Right lung (tissue), 2 donors: ENCODE measurements at regions not wholly inside any gene's neighbourhood (a gene's known extent, or its start where the extent isn't known, plus 50 kb on each side); places are given as distances from the start of the nearest gene placed in this dataset.

Experiments
- DNase-seq, 2 donors: peaks; one replicate each; pipeline ENCODE4 v3.0.0-alpha.2; 2013

DNA sequence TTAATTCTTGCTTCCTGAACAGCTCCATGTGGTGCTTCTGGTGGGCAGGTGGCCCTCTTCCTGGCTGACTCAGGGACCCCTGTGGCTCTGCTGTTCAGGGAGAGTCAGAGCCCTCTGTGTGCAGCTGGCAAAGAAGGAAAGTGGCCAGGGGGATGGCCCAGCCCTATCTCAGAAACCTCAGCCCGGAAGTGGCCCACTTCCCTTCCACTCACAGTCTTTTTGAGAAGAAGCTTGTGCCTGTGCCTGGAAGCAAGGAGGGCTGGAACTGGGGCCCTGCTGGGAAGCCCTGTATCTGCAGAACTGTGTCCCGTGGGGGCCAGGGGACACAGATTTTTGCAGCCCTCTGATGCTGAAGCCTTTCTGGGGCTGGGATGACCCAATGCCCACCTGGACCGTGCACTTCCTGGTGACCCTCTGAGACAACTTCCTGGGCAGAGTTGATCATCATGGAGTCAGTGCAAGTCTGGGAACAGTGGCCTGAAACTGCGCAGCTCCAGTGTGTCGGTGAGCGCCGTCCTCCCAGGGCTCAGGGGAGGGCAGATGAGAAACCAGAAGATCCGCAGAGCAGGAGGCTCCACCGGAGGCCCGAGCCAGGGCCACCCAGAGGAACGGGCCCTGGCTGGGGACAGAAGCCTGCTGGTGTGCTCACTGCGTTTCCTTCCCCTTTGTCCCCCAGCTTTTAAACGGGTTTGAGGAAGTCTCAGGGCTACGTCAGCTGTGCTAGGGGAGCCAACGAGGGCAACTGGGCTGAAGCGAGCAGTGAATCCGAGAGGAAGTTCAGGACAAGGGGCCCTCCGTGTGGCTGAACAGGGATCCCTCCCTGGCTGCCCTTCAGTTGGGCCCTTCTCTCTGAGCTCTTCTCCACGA is 217.4 kb upstream of the RTL1 start:
- no peak for DNase-seq

DNA sequence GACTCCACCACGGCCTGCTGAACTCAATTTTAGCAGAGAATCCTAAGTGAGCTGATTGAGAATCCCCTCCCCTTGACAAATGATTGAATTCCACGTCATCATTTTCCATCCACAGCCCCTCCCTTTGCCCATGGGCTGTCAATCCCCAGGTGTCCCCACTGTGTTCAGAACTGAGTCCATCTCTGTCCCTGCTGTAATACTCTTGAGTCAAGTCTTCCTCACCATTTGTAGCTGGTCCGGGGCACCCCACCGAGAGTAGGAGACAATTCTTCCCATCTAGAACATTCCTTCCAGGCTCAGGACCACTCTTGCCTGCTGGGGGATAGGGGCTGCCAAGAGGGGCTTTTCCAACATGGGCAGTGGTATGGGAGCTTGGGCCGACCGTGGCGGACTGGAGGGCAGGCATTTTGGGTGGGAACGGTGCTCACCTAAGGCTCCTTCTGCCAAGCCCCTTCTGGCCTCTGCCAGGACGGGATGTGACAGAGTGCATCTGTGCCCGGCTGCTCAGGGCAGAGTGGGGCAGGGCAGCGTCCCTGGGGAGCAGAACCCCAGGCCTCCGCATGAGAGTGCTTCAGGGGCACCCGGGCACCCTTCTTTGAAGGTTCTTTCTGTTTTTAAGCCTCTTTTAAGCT is 218.1 kb upstream of the RTL1 start:
- no peak for DNase-seq

DNA sequence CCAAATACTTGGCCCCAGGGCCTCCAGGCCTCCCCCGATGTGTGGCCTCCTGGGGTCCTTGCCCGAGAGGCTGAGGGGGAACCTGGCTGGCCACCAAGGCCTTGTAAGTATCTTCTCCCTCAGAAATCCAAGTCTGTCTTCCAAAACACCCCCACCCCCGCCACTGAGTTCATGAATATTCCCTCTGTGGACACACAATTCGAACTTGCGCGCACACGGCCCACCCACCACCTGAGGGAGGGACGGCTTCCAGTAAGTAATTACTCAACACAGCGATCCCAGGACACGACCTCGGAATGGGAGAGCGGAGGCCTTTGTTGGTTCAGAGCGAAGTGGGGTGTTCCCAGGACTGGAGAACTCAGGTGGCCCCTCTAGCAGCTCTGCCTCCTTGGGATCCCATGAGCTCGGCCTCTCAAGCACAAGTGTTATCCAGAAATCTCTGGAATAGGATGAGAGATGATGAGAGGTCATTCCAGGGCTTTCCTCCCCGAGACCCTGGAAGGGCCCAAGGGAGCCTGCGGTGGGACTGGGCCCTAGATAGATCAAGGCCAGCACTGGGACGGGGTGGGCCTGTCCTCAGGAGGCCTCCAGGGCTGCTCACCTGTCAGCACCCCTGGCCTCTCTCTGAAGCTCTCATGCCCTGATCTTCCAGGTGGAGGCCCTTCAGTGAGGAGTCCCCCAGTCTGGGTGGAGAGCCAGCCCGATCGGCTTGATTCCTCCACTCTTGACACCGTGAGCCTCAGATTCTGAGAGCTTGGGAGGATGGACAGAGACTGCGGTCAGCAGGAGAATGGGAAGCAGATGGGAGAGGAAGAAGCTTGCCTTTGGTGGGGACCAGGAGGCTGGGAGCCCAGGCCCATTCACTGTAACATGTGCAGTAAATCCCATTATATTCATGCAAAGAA is 219.0 kb upstream of the RTL1 start:
- no peak for DNase-seq

DNA sequence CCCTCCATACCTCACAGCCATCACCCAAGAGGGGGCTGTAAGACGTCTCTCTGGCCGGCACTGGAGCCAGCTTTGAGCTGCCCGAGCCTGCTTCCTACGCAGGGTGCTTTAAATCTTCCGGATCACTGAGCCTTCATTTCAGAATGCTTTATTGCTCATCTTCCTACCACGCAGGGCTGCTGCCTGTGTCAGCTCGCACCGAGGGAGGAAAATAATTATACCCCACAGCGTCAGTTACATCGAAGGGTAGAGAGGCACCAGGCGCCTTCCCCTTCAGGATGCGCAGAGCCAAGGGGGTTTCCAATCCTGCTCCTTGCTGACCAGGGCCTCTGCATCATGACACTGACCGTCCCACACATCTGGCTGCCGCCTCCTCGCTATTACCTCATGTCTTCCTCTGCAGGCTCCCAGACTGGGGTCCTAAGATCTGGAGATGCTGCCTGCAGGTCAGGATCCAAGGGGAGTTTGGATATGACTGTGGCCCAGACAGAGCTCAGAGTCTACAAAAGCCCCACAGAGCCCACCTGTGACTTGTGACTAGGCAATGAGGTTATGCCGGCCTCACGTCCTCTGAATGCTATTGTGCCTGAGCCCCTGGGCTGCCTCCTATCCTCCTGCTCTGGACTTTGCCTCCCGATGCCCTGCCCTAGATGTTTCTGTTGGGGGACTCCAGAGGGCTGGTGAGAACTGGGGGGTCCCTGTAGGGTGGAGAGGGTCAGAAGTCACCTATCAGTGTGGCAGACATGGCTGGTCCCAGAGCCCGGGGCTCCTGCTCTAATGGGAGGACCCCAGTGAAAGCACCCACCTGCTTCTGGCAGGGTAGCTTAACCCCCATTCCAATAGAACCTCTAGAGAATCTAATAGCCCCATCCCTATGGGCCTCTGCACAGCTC is 220.3 kb upstream of the RTL1 start:
- no peak for DNase-seq

DNA sequence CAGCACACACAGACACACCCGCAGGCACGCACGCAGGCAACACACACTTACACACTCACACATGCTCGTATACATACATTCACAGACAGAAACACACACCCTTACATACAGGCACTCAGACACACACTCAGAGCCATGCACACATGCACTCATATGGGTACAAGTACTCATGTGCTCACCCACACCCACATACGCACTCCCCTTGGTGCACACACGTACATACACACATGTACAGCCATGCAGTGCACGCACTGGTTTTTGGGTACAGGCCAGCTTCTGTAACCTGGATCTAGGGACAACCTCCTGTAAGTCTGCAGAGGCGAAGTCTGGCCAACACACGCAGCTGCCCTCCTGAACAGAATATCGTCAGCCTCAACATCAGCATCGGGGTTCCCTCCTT is 221.3 kb upstream of the RTL1 start:
- DNase-seq: no peak

DNA sequence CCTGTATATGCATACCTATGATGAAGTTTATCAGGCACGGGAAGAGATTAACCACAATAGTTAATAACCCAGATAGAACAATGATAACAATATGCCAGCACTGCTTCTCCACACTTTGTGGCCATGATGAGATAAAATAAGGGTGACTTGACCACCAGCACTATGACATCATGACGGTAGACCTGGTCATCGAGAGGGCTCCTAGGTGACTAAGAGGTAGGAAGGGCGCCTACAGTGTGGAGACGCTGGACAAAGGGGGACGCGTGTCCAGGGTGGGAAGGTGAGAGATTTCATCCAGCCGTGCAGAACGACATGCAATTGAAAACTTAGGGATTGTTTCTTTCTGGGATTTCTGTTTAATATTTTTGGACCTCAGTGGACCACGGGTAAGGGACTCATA is 221.8 kb upstream of the RTL1 start:
- no peak for DNase-seq

DNA sequence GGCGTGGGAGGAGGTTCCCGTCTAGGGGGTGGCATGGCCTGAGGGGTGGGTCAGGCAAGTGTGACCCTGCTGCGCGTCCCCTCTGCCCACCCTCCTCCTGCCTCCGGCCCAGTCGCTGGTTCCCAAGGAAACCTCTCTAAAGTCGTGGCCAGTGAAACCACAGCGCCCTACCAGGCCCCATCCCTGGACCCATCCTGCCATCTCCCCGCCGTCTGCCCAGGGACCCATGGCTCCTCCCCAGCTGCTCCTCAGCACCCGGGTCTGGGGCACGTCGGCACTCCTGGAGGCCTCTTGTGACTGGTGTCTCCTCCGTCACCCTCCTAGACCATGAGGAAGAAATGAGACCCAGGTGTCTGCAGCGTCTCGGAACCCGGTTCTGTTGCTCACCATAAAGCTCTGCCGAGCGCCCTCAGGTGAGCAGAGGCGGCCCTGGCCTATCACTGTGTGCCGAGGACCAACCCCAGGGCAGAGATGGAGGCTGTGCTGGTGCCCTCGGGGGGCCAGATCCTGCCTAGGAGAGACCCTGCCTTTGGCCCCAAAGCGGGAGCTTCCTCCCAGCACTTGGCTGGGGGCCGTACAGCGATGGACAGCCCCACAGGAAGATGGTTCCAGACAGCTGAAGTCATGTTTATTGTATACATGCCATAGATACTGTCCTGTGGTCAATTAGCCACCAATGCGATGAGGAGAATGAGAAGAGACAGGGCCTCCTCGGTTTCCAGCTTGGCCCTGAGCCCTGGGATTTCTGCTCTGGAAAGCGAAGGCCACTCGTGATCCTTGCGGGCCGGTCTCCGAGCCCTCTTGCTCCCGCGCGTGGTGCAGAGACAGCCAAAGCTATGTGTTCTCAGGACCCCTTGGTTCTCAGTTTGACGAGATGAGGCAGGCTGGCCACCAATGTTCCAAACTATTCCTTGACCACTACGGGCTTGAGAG is 222.5 kb upstream of the RTL1 start:
- DNase-seq: no peak

DNA sequence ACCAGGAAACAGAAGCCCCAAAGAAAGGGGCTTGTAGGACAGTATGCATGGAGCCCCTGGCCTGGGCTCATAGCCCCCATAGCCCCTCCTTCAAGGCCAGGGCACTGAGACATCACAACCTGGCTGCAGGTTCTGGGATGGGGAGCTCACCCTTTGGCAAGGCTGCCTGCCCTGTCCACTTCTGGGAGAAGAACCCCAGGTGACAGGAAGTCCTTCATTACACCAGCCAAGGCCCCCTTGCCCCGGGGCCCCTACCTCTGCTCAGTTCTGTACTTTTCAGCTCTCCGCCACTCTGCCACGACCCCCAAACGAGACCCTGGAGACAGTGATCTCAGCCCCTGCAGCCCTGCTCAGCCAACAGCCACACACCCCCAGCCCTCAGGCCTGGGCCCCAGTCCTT is 223.2 kb upstream of the RTL1 start:
- DNase-seq: no peak

DNA sequence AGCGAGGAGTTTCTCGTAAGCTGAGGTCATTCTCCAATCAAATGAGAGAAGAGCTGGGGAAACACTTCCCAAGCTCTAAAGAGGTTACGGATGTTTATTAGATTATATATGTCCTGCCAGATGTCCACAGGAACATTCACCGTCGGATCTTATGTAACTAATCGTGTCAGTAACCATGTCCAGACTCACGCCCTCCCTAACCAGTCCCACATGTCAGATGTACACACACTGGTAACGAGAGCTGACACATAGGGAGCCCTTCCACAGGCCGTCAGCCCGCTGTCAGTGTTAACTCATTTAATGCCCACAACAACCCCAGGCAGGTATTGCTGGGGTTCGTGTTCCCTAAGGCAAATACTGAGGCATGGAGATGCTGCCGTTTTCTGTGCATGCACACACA is 223.7 kb upstream of the RTL1 start:
- no peak for DNase-seq

DNA sequence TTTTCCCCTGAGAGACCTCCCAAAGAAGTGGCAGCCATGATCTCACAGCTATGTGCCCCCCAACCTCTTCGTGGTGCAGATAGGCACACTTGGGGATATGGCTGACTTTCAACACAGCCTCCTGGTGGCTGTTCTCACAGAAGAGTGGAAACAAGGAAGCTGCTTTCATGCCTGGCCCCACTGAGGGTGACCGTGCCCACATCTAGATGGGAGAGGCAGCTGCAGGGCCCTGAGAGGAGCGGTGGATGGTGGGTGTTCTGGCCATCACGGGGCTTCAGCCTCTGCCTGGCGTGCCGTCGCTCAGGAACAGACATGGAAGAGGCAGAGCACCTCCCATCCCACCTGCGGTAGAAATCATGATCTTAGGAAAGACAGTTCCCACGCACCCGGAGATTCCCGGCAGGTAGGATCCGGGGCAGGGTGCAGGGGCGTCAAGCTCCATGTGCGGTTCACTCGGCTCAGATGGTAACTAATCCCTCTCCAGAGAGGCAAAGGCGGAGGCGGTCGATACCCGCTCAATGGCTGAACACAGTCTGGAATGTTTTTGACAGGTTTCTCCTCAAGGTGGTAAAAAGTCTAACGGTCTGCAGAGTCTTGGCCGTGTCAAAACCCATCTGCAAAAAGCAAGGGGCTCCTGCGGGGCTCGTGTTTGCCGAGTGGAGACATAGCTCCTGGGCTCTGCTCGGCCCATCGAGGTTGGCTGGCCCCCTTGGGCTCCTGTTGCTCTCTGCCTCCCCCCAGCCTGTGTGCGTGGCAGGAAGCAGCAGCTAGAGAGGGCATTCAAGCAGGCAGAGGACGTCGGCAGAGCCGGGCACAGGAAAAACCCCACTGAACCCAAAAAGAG is 225.2 kb upstream of the RTL1 start:
- DNase-seq: no peak

DNA sequence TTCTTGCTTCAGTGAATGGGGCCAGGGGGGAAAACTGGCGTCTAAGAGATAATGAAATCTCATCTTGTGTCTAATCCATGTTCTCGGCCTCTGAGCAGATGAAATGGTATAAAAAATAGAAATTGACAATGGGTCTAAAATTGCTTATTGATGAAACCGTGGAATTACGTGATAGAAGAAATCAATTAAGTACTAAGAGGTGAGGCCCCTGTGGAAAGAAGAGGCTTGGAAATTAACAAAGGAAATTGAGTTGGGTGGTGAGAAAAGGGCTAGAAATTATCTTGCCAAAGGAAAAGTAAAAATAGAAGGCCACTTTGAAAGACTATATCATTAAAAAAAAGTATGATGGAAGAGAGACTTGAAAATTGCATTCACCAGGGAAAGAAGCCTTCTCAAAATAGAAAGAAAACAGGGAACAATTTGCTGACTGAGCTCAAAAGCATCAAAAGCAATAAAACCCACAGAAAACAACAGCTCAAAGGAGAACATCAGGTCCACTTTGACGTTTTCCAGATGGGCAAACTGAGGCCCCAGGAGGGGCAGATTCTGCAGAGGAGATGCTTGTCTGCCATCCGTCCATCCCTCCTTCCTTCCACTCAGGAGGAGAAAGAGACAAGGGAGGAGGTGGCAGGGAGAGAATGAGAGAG is 226.1 kb upstream of the RTL1 start:
- no peak for DNase-seq

DNA sequence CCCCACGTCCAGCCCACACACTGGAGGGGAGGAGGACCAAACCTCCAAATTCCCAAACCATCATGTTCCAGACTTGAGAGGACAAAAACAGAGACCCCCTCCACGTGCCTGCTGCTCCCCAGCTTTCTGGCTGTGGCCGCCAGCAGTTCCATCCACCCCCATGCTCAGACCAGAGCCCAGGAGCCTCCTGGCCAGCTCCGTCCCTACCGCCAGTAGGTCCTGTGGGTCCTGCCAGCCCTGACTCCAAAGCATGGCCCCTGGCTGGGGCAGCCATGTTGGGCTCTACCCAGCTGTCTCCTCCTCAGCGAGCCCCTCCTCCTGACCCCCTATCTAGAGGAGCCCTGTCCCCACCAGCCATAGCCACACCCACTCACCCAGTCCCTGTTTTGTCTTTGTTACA is 227.3 kb upstream of the RTL1 start:
- no peak for DNase-seq

DNA sequence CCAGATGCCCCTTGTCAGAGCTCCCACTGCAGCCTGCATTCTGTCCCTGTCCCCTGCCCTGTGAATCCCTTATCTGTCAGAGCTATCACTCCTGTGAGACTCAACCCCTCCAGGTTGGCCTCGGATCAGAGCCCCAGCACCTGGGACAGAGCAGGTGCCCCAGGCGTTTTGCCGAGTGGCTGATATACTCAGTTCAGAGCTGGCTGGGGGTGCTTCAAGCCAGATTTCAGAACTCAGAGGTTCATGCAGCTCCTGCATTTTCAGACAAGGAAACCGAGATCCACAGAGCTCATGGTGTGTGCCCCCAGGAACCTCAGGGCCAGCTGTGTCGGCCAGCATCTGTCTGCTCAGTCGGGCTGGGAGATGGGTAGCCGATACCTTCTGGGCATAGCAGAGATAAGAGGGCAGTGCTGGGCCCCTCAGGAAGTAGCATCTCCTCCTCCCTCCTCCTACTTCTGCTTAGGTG is 228.0 kb upstream of the RTL1 start:
- DNase-seq: no peak

DNA sequence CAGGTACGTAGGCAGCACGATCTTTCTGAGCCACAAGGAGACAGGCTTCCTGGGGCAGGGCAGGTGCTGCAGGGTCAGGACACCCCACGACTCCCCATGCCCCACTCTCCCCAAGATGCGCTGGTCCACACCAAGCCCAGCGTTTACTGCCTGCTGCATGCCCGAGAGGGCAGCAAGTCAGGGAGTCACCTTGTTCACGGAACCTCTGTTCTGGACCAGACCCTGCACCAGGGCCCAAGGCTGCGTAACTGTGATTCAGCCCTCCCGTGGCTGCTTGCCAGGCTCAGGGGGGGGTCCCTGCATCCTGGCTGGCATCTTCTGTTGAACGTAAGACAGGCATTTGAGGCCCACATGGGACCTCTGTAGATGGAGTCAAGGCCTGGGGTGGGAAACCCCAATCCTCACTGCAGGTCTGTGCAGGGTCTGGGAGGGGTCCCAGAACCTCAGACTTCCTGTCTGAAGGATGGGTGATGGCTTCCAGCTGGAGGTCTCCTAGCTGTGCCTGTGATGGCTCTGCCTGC is 228.6 kb upstream of the RTL1 start:
- DNase-seq: no peak

DNA sequence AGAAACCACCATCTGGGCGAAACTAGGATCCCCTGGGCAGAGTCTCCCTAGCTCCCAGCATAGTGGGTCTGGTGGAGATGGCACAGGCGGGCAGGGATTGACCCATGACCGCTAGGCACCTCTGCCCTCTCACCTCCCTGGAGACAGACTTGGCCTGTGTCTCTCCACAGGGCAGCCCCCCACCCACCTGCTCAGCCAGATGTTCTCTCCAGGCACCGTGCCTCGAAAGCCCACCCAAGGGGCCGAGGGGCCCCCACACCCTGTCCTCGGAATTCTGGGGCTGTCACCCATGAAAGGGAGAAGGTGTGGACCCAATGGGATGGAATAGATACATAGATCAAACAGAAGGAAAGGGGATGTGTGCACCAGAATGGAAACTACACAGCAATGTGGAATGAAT is 229.1 kb upstream of the RTL1 start:
- DNase-seq: no peak

DNA sequence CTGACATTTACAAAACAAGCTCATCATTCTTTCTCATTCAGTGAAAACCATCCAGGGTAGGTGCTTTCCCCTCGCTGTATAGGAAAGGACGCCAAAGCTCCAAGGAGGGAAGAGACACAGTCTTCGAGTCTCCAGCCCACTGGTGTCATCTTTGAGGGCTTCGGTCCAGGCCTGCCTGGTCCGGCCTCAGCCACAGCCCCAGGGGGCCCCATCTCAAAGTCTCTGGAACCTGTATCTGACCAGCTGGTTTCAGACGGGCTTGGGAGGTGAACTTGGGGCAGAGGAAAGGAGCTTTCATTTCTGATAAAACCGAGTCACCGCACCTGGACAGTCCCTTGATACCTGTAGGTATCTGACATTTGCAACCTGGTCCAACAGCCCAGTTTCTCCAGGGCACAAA is 229.5 kb upstream of the RTL1 start:
- no peak for DNase-seq

DNA sequence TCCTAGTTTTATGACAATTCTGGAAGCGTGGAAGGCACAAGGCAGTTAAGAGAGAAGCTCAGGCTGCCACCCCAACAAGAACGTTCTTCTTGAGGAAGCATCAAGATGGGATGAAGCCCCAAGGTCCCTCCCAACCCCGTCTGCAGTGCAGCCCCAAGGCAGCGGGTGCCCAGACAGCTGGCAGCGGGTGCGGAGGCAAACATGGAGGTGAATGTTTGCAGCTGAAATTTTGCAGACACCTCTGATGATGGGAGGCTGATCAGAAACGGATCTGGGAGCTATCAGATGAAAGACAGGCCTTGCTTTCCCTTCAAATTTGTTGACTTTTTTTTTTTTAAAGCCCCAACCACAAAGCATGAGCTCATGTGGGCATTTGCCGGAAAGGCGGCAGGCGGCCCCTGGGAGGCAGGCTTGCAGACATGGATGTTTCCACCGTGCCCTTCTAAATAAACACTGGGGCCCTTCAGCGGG is 230.7 kb upstream of the RTL1 start:
- DNase-seq: no peak

DNA sequence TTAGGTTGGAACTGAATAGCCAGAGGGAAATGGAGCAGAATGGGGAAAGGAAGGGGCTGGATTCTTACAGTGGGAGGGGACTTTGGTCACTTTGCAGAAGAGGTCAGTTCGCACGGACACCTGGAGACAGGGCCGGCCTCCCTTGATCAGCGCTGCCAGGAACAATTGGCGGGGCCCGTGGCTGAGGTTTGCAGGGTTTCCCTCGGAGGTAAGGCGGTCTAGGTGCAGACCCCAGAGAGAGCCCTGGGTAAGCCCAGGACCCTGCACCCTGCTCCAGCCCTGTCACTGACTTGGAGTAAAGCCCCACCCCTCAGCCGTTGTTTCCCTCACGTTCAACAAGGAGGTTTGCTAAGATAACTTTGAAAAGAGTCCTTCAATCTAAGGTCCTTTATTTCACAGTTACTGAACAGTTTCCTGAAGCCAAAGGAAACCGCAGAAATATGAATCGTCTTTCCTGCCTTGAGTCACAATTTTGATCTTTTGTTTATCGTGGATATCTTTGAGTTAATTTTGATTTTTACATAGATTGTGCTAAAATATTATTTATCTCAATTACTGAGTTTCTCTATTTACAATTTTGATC is 231.4 kb upstream of the RTL1 start:
- no peak for DNase-seq
